ENCODE measurements at regions not wholly inside any gene's neighbourhood (a gene's known extent, or its start where the extent isn't known, plus 50 kb on each side); places are given as distances from the start of the nearest gene placed in this dataset.

DNA sequence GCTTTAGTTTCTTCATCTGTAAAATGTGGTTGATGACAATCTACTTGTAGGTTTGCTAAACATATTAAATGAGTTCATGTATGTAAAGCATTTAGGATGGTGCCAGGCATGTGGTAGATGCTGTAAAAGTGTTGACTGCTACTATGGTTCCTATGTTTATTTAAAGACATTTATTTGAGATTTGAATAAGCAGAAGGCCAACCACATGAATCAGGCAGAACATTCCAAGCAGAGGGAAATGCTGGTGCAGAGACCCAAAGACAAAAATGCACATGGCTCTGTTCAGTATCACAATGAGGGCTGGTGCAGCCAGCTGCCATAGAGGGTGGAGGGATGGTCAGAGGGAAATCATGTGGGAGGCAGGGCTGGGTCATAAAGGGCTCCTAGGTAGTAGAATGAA lies 156.2 kb upstream of the PDGFD start:
- Histone ChIP-seq H3K4me2 (ENCODE audit: low read depth, low read length, poor library complexity, severe bottlenecking) (no peak overlapping the region), H2AFZ (ENCODE audit: low read length) (no peak overlapping the region), H3F3A (ENCODE audit: low read depth) (no peaks in the 10 kb centered on the region)

DNA sequence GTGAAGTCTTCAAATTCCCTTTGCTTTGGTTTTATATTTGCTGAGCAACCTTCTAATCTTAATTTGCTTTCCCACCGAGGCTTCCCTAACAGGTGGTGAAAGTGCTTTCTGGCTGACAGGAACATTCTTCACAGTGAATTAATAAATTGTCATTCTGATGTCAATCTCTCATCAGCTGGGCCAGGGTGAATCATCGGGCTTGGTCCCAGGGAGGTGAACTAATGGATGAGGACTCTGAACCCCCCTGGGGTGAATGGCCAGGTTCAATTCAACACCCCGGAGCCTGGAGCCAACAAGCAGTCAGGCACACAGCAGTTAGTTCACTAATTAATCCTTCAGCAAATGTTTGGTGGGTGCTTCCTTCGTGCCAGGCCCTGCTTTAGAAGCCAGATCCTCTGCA lies 155.4 kb upstream of the PDGFD start:
- Histone ChIP-seq H2AFZ (ENCODE audit: low read length) (no peak overlapping the region), H3K9me2 (replicated peaks; ENCODE audit: low read depth, low read length) (no peaks in the 10 kb centered on the region), H3K9ac (ENCODE audit: low read depth, low read length, poor library complexity, severe bottlenecking) (no peak overlapping the region), H3K36me3 (ENCODE audit: insufficient read depth, low read length) (no peaks in the 10 kb centered on the region), H3F3A (ENCODE audit: low read depth) (no peaks in the 10 kb centered on the region), H4K20me1 (ENCODE audit: insufficient read depth, low read length, poor library complexity, severe bottlenecking) (no peaks in the 10 kb centered on the region), H3K9me3 (ENCODE audit: insufficient read depth, low read depth, low read length) (no peaks in the 10 kb centered on the region), H3K4me3 (ENCODE audit: low read length, poor library complexity, severe bottlenecking) (no peak overlapping the region), H3K27me3 (ENCODE audit: insufficient read depth, low read length, poor library complexity, severe bottlenecking) (no peaks in the 10 kb centered on the region), H3K4me1 (ENCODE audit: insufficient read depth, low read length, poor library complexity, severe bottlenecking) (no peaks in the 10 kb centered on the region), H3K79me2 (ENCODE audit: insufficient read depth, low read length) (no peaks in the 10 kb centered on the region), H3K4me2 (ENCODE audit: low read depth, low read length, poor library complexity, severe bottlenecking) (no peak overlapping the region)
- no peak for TF ChIP-seq EZH2phosphoT487 (IDR thresholded peaks at IDR 0.05; ENCODE audit: borderline replicate concordance)
- TF ChIP-seq, protein P1, sequence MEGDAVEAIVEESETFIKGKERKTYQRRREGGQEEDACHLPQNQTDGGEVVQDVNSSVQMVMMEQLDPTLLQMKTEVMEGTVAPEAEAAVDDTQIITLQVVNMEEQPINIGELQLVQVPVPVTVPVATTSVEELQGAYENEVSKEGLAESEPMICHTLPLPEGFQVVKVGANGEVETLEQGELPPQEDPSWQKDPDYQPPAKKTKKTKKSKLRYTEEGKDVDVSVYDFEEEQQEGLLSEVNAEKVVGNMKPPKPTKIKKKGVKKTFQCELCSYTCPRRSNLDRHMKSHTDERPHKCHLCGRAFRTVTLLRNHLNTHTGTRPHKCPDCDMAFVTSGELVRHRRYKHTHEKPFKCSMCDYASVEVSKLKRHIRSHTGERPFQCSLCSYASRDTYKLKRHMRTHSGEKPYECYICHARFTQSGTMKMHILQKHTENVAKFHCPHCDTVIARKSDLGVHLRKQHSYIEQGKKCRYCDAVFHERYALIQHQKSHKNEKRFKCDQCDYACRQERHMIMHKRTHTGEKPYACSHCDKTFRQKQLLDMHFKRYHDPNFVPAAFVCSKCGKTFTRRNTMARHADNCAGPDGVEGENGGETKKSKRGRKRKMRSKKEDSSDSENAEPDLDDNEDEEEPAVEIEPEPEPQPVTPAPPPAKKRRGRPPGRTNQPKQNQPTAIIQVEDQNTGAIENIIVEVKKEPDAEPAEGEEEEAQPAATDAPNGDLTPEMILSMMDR (conservative IDR thresholded peaks at IDR 0.05; ENCODE audit: low read length), result no peak

More for the DNA sequence above, 156.2 kb upstream of the PDGFD start:
- Histone ChIP-seq H3K9me2 (replicated peaks; ENCODE audit: low read depth, low read length) (no peaks in the 10 kb centered on the region), H3K27me3 (ENCODE audit: insufficient read depth, low read length, poor library complexity, severe bottlenecking) (no peaks in the 10 kb centered on the region), H4K20me1 (ENCODE audit: insufficient read depth, low read length, poor library complexity, severe bottlenecking) (no peaks in the 10 kb centered on the region), H3K9me3 (ENCODE audit: insufficient read depth, low read depth, low read length) (no peaks in the 10 kb centered on the region), H3K79me2 (ENCODE audit: insufficient read depth, low read length) (no peaks in the 10 kb centered on the region), H3K36me3 (ENCODE audit: insufficient read depth, low read length) (no peaks in the 10 kb centered on the region), H3K9ac (ENCODE audit: low read depth, low read length, poor library complexity, severe bottlenecking) (no peak overlapping the region), H3K4me1 (ENCODE audit: insufficient read depth, low read length, poor library complexity, severe bottlenecking) (no peaks in the 10 kb centered on the region), H3K4me3 (ENCODE audit: low read length, poor library complexity, severe bottlenecking) (no peak overlapping the region)
- no peak for TF ChIP-seq EZH2phosphoT487 (IDR thresholded peaks at IDR 0.05; ENCODE audit: borderline replicate concordance)
- TF ChIP-seq, protein P1 (conservative IDR thresholded peaks at IDR 0.05; ENCODE audit: low read length), result no peak

DNA sequence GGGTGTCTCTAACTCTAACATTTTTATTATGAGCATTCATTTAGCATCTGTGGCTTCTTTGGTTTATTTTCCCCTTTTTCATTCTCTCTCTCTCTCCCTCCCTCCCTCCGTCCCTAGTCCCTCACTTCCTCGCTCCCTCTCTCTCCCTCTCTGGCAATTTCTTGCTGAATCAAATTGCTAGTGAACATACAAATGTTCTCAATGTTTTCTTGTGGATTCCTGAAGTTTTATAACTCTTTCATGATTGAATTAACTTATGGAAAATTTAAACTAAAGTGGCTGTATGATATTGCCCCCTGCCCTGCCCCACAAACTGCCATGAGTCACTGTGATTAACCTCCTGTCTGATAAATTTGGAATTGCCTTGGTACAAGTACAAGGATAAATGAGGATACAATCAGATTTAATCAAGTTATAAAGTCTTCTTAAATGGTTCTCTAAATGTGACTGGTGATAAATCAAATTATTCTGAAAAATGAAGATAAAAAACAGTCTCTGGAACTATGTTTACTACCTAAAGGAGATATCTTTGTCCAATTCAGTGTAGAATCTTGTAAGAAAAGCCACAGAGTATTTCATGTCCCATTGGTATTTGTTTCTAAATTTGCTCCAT lies 143.0 kb upstream of the PDGFD start:
- no peaks in the 10 kb centered on the region for H3K36me3 ChIP-seq (ENCODE audit: insufficient read depth, low read length)

More for the DNA sequence above, 143.0 kb upstream of the PDGFD start:
- H4K20me1 ChIP-seq (ENCODE audit: insufficient read depth, low read length, poor library complexity, severe bottlenecking), result no peaks in the 10 kb centered on the region
- H3K79me2 ChIP-seq (ENCODE audit: insufficient read depth, low read length), result no peaks in the 10 kb centered on the region
- TF ChIP-seq, protein P1 (conservative IDR thresholded peaks at IDR 0.05; ENCODE audit: low read length), result no peak
- no peak for TF ChIP-seq EZH2phosphoT487 (IDR thresholded peaks at IDR 0.05; ENCODE audit: borderline replicate concordance)
- H3K9me3 ChIP-seq (ENCODE audit: insufficient read depth, low read depth, low read length), result no peaks in the 10 kb centered on the region
- no peaks in the 10 kb centered on the region for H3K9me2 ChIP-seq (replicated peaks; ENCODE audit: low read depth, low read length)
- no peak overlapping the region for H3K9ac ChIP-seq (ENCODE audit: low read depth, low read length, poor library complexity, severe bottlenecking)
- no peak overlapping the region for H3K4me2 ChIP-seq (ENCODE audit: low read depth, low read length, poor library complexity, severe bottlenecking)
- no peaks in the 10 kb centered on the region for H3K4me1 ChIP-seq (ENCODE audit: insufficient read depth, low read length, poor library complexity, severe bottlenecking)
- no peaks in the 10 kb centered on the region for H3F3A ChIP-seq (ENCODE audit: low read depth)
- H3K4me3 ChIP-seq (ENCODE audit: low read length, poor library complexity, severe bottlenecking), result no peak overlapping the region
- no peak overlapping the region for H2AFZ ChIP-seq (ENCODE audit: low read length)
- H3K27me3 ChIP-seq (ENCODE audit: insufficient read depth, low read length, poor library complexity, severe bottlenecking), result no peaks in the 10 kb centered on the region

Measured in Loucy (cell line).